Peyer's patch (tissue), 4 donors: ENCODE measurements at regions not wholly inside any gene's neighbourhood (a gene's known extent, or its start where the extent isn't known, plus 50 kb on each side); places are given as distances from the start of the nearest gene placed in this dataset.

ENCODE experiments used
- DNase-seq, 3 donors: peaks; one replicate each; pipeline ENCODE4 v3.0.0-alpha.2; 2017 to 2019
- H3K27ac ChIP-seq, 4 donors: fragments of 200-600 bp; sonication (generic); one replicate each; pipeline ENCODE4 v1.5.1; 2016 to 2019
- H3K27me3 ChIP-seq, 2 donors: fragments of 200-600 bp; sonication (generic); one replicate each; pipeline ENCODE4 v1.5.1; 2019
- H3K36me3 ChIP-seq, 3 donors: fragments of 200-600 bp; sonication (generic); one replicate each; pipeline ENCODE4 v1.5.1; 2016 to 2019
- H3K4me1 ChIP-seq, 4 donors: fragments of 200-600 bp; sonication (generic); one replicate each; pipeline ENCODE4 v1.5.1; 2016 to 2019
- H3K4me3 ChIP-seq, 4 donors: fragments of 200-600 bp; sonication (generic); 1 replicate in 3 of 4; 2 replicates in 1 of 4; pipeline ENCODE4 v1.5.1; 2016 to 2019; ENCODE audit warnings: mild to moderate bottlenecking in 1 of 4
- H3K9me3 ChIP-seq, 4 donors: fragments of 200-600 bp; sonication (generic); one replicate each; pipeline ENCODE4 v1.5.1; 2016 to 2019; ENCODE audit warnings: mild to moderate bottlenecking in 1 of 4
- CTCF ChIP-seq, 6 experiments: fragments of 450-650 bp in 4 of 6; fragments of 200-600 bp in 2 of 6; sonication (generic) in 1 of 6; IDR thresholded peaks; one replicate each; pipeline ENCODE4 v1.5.1; 2017 to 2019; ENCODE audit warnings: antibody characterized with exemption in 6 of 6, mild to moderate bottlenecking in 3 of 6, moderate library complexity in 1 of 6
- POLR2A ChIP-seq, 2 donors: fragments of 450-650 bp; IDR thresholded peaks; one replicate each; pipeline ENCODE4 v1.5.1; 2017; ENCODE audit warnings: antibody characterized with exemption in 2 of 2, mild to moderate bottlenecking in 2 of 2, moderate library complexity in 2 of 2

DNA sequence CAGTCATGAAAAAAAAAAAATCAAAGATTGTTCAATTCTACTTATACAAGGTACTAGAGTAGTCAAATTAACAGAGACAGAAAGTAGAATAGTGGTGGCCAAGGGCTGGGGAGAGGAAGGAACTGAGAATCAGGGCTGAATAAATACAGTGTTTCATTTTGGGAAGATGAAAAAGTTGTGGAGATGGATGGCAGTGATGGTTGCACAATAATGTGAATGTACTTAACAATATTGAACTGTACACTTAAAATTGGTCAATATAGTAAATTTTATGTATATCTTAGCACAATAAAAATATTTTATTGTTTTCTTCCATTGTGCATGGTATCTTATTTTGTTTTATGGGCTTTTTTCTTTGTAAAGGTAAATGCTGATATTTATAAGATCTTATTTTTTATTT lies 262.2 kb upstream of the AGTR1 start:
- no peaks in the 10 kb centered on the region for H3K4me1 ChIP-seq
- no peak for DNase-seq
- no peak overlapping the region for H3K4me3 ChIP-seq
- no peak for TF ChIP-seq CTCF (IDR thresholded peaks at IDR 0.05)
- TF ChIP-seq POLR2A (IDR thresholded peaks at IDR 0.05), result no peak
- no peak overlapping the region for H3K27ac ChIP-seq
- H3K27me3 ChIP-seq, result no peaks in the 10 kb centered on the region
- H3K36me3 ChIP-seq, result no peaks in the 10 kb centered on the region
- H3K9me3 ChIP-seq, result no peaks in the 10 kb centered on the region

DNA sequence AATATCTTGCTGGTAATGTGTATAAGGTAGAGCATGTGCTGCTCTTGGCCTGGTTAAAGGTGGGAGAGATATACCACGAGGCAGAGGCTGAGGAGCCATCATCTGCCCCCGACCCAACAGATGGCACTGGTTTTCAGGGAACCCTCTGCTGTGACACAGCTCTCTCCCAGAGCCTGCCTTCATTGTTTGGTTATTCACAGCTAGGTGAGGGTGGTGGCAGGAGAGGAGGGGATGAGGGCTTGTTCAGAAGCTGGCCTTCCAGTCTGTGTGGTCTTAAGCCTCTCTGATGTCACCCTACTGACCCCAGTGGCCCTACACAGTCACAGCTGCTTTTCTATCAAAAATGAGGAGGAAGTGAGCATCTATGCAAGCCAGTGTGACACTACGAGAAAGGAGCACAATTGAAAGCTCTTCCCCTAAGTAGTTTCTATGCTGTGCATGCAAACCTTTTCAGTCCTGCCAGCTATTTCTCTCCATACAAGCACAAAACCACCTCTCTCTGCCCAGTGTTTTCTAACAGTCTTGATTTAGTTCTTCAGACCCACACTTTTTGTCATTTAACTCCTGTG lies 258.4 kb upstream of the AGTR1 start:
- no peak for DNase-seq
- no peak for TF ChIP-seq CTCF (IDR thresholded peaks at IDR 0.05)
- TF ChIP-seq POLR2A (IDR thresholded peaks at IDR 0.05), result no peak

GRCh38 chr3:148441191-148441590 lies 256.5 kb upstream of the AGTR1 start:
- Histone ChIP-seq H3K4me3 (no peak overlapping the region), H3K36me3 (no peaks in the 10 kb centered on the region), H3K27ac (no peak overlapping the region), H3K4me1 (no peaks in the 10 kb centered on the region), H3K9me3 (no peaks in the 10 kb centered on the region), H3K27me3 (no peaks in the 10 kb centered on the region)
- no peak for DNase-seq
- TF ChIP-seq CTCF (IDR thresholded peaks at IDR 0.05) (no peak), POLR2A (IDR thresholded peaks at IDR 0.05) (no peak)

More for the DNA sequence above, 258.4 kb upstream of the AGTR1 start:
- Histone ChIP-seq H3K27me3 (no peaks in the 10 kb centered on the region), H3K4me1 (no peaks in the 10 kb centered on the region), H3K27ac (no peak overlapping the region), H3K4me3 (no peak overlapping the region), H3K9me3 (no peaks in the 10 kb centered on the region), H3K36me3 (no peaks in the 10 kb centered on the region)

DNA sequence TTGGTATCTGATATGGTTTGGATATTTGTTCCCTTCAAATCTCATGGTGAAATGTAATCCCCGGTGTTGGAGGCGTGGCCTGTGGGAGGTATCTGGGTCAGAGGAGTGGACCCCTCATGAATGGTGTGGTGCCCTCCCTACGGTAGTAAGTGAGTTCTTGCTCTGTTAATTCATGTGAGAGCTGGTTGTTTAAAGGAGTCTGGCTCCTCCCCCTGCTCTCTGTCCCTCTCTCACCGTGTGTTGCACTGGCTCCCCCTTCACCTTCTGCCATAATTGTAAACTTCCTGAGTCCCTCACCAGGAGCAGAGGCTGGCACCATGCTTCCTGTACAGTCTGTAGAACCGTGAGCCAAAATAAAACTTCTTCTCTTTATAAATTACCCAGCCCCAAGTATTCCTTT lies 246.9 kb upstream of the AGTR1 start:
- DNase-seq, result no peak
- Histone ChIP-seq H3K9me3 (no peaks in the 10 kb centered on the region), H3K4me3 (no peak overlapping the region), H3K4me1 (no peaks in the 10 kb centered on the region), H3K27ac (no peak overlapping the region), H3K27me3 (no peaks in the 10 kb centered on the region), H3K36me3 (no peaks in the 10 kb centered on the region)
- TF ChIP-seq POLR2A (IDR thresholded peaks at IDR 0.05) (no peak), CTCF (IDR thresholded peaks at IDR 0.05) (no peak)

- TF ChIP-seq CTCF (IDR thresholded peaks at IDR 0.05) (no peak), POLR2A (IDR thresholded peaks at IDR 0.05) (no peak)
- H3K36me3 ChIP-seq, result no peaks in the 10 kb centered on the region
- H3K27me3 ChIP-seq, result no peaks in the 10 kb centered on the region
- no peak for DNase-seq
- H3K9me3 ChIP-seq, result no peaks in the 10 kb centered on the region
- H3K27ac ChIP-seq, result no peak overlapping the region
- H3K4me1 ChIP-seq, result no peaks in the 10 kb centered on the region
- H3K4me3 ChIP-seq, result no peak overlapping the region
Observed at GRCh38 chr3:148451969-148452368, 245.7 kb upstream of the AGTR1 start.

DNA sequence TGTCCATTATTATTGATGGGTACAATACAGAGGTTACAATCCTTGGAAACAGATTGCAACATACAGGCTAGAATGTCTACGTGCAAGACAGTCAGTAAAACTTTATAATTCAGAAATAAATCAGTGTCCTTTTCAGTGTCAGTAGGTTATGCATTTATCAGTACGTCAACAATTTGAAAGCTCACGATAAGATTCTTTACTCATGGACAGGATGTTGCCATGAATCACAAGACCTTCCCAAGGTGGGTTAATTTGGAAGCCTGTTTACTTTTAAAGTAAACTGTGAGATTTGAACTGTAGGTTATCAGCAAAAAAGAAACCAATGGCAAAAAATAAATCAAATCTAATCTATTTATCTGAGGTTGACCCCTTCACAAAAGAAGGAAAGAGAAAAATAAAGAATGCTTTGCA lies 243.9 kb upstream of the AGTR1 start:
- H3K4me3 ChIP-seq, result no peak overlapping the region
- H3K4me1 ChIP-seq, result no peaks in the 10 kb centered on the region
- no peaks in the 10 kb centered on the region for H3K9me3 ChIP-seq
- H3K36me3 ChIP-seq, result no peaks in the 10 kb centered on the region
- H3K27ac ChIP-seq, result no peak overlapping the region
- DNase-seq, result no peak
- TF ChIP-seq POLR2A (IDR thresholded peaks at IDR 0.05), result no peak
- no peak for TF ChIP-seq CTCF (IDR thresholded peaks at IDR 0.05)
- H3K27me3 ChIP-seq, result no peaks in the 10 kb centered on the region
